ENCODE measurements at regions not wholly inside any gene's neighbourhood (a gene's known extent, or its start where the extent isn't known, plus 50 kb on each side); places are given as distances from the start of the nearest gene placed in this dataset.

DNA sequence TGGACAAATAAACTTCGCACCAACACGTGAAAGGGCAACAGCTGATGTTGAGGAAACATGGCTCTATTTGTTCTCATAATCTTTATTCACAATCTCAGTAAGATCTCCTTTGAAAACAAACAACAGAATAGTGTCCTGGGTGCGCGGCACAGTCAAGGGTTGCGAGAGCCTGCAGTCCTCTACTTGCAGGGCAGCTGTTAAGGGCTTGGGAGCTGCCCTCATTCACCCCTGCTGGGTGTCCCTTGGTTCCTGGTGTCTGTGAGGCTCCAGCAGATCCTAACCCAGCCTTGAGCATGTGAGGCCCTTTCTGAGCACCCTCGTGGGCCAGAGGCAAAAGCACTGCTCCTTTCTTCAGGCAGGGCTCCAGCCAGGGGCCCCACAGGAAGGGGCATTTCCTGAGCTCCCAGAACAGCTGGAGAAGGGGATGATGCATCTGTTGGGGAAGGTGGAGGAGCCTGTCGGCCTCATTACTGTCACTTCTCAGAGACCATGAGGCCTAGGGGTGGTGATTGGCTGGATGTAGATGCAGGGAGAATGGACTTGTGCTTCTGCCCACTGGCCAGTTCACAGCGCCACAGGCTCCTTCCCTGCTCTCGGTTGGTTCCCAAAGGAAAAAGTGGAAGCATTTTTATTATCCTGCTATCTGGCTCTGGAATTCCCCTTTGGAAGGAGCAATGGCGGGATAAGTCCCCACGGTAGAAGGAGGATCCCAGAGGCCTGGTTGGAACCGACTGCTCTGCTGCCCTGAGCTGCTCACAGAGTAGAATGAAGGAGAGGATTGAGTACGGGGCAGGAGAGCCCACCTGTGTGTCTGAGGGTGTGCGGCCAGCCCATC lies 51.9 kb upstream of the KLF13 start:
- ChIA-PET CTCF (no interaction called here), SMC1A (ENCODE audit: uncharacterized antibody, unreplicated experiment) (interaction anchor here (1.0 kb wide), 1 partner anchor 10 kb away, joined by 5 read pairs; no protein-coding TSS in a partner anchor), POLR2A (interaction anchor here (1.2 kb wide), 1 partner anchor 10 kb away, joined by 4 read pairs; no protein-coding TSS in a partner anchor), RAD21 (ENCODE audit: unreplicated experiment) (no interaction called here)
- Histone ChIP-seq H3K4me1 (ENCODE audit: control insufficient read depth, insufficient read depth, low read length) (peaks cover 7% of the 10 kb centered on the region), H4K20me1 (ENCODE audit: control insufficient read depth, insufficient read depth) (no peaks in the 10 kb centered on the region), H3K9me3 (replicated peaks; ENCODE audit: control insufficient read depth, insufficient read depth, low read length) (no peaks in the 10 kb centered on the region), H3K27ac (ENCODE audit: control insufficient read depth, insufficient read depth) (no peak overlapping the region), H3K9ac (ENCODE audit: control insufficient read depth, insufficient read depth, low read length) (no peak overlapping the region), H3K27me3 (replicated peaks in 1 of 2; ENCODE audit: control insufficient read depth in 2 of 2, insufficient read depth in 2 of 2, low read length in 1 of 2) (no peaks in the 10 kb centered on the region), H3K4me2 (ENCODE audit: control insufficient read depth, insufficient read depth) (no peak overlapping the region), H2AFZ (ENCODE audit: control insufficient read depth, low read depth, low read length) (no peak overlapping the region), H3K36me3 (ENCODE audit: control insufficient read depth in 2 of 2, insufficient read depth in 2 of 2, low read length in 1 of 2) (no peaks in the 10 kb centered on the region), H3K4me3 (no peak overlapping the region), H3K79me2 (ENCODE audit: control insufficient read depth, insufficient read depth, low read length) (no peaks in the 10 kb centered on the region)
- intact Hi-C loops (cut with micrococcal nuclease; ENCODE audit: unreplicated experiment), result no loop called here
- no peak for FAIRE-seq
- in situ Hi-C loops (cut with MboI), result no loop called here
- DNase-seq (ENCODE audit: low read depth, low spot score), result no peak
- BruUV-seq (replicated peaks), result no TSS peak
- 75% methylated on average over 14 of the region's 14 CpGs for WGBS (ENCODE audit: insufficient coverage, insufficient replicate concordance, low lambda C conversion rate, missing lambda C conversion rate)
- TF ChIP-seq RBBP5 (conservative IDR thresholded peaks at IDR 0.05), result no peak
- no peak for TF ChIP-seq SUZ12 (IDR thresholded peaks at IDR 0.05; ENCODE audit: unreplicated experiment)
- TF ChIP-seq, protein P1, sequence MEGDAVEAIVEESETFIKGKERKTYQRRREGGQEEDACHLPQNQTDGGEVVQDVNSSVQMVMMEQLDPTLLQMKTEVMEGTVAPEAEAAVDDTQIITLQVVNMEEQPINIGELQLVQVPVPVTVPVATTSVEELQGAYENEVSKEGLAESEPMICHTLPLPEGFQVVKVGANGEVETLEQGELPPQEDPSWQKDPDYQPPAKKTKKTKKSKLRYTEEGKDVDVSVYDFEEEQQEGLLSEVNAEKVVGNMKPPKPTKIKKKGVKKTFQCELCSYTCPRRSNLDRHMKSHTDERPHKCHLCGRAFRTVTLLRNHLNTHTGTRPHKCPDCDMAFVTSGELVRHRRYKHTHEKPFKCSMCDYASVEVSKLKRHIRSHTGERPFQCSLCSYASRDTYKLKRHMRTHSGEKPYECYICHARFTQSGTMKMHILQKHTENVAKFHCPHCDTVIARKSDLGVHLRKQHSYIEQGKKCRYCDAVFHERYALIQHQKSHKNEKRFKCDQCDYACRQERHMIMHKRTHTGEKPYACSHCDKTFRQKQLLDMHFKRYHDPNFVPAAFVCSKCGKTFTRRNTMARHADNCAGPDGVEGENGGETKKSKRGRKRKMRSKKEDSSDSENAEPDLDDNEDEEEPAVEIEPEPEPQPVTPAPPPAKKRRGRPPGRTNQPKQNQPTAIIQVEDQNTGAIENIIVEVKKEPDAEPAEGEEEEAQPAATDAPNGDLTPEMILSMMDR (IDR thresholded peaks at IDR 0.05 in 2 of 3, conservative IDR thresholded peaks at IDR 0.05 in 1 of 3; ENCODE audit: control insufficient read depth in 2 of 3, extremely low read depth in 1 of 3, insufficient read depth in 1 of 3, low read depth in 3 of 3, low read length in 3 of 3), result no peak
- TF ChIP-seq, protein P2, sequence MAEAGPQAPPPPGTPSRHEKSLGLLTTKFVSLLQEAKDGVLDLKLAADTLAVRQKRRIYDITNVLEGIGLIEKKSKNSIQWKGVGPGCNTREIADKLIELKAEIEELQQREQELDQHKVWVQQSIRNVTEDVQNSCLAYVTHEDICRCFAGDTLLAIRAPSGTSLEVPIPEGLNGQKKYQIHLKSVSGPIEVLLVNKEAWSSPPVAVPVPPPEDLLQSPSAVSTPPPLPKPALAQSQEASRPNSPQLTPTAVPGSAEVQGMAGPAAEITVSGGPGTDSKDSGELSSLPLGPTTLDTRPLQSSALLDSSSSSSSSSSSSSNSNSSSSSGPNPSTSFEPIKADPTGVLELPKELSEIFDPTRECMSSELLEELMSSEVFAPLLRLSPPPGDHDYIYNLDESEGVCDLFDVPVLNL (IDR thresholded peaks at IDR 0.05; ENCODE audit: low read depth, low read length), result no peak
- no peak for TF ChIP-seq ZSCAN29 (IDR thresholded peaks at IDR 0.05)
- no peak for TF ChIP-seq POLR2A (IDR thresholded peaks at IDR 0.05; ENCODE audit: low read depth, low read length)
- TF ChIP-seq, protein P3, sequence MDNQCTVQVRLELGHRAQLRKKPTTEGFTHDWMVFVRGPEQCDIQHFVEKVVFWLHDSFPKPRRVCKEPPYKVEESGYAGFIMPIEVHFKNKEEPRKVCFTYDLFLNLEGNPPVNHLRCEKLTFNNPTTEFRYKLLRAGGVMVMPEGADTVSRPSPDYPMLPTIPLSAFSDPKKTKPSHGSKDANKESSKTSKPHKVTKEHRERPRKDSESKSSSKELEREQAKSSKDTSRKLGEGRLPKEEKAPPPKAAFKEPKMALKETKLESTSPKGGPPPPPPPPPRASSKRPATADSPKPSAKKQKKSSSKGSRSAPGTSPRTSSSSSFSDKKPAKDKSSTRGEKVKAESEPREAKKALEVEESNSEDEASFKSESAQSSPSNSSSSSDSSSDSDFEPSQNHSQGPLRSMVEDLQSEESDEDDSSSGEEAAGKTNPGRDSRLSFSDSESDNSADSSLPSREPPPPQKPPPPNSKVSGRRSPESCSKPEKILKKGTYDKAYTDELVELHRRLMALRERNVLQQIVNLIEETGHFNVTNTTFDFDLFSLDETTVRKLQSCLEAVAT (IDR thresholded peaks at IDR 0.05), result no peak
- ATAC-seq, result no peak
